BLaER1 (cell line): ENCODE measurements at regions not wholly inside any gene's neighbourhood (a gene's known extent, or its start where the extent isn't known, plus 50 kb on each side); places are given as distances from the start of the nearest gene placed in this dataset.

ENCODE experiments used
- H3K27ac ChIP-seq: shearing (Covaris generic); formaldehyde crosslinking; 2 replicates; pipeline ENCODE4 v1.8.1; 2022
- H3K27me3 ChIP-seq: shearing (Covaris generic); formaldehyde crosslinking; 2 replicates; pipeline ENCODE4 v1.8.1; 2022
- H3K36me3 ChIP-seq: shearing (Covaris generic); formaldehyde crosslinking; 2 replicates; pipeline ENCODE4 v1.8.1; 2022
- H3K4me1 ChIP-seq: shearing (Covaris generic); formaldehyde crosslinking; 2 replicates; pipeline ENCODE4 v1.8.1; 2022
- H3K4me2 ChIP-seq: shearing (Covaris generic); formaldehyde crosslinking; 2 replicates; pipeline ENCODE4 v1.8.1; 2022
- H3K4me3 ChIP-seq: shearing (Covaris generic); formaldehyde crosslinking; 2 replicates; pipeline ENCODE4 v1.8.1; 2022
- H3K9ac ChIP-seq: shearing (Covaris generic); formaldehyde crosslinking; 2 replicates; pipeline ENCODE4 v1.8.1; 2022
- H3K9me3 ChIP-seq: shearing (Covaris generic); formaldehyde crosslinking; 2 replicates; pipeline ENCODE4 v1.8.1; 2022
- H4K20me1 ChIP-seq: shearing (Covaris generic); formaldehyde crosslinking; 2 replicates; pipeline ENCODE4 v1.8.1; 2022
- Cebpa-rat ChIP-seq: shearing (Covaris generic); IDR thresholded peaks from 2 replicates; pipeline ENCODE4 v1.8.1; 2022

DNA sequence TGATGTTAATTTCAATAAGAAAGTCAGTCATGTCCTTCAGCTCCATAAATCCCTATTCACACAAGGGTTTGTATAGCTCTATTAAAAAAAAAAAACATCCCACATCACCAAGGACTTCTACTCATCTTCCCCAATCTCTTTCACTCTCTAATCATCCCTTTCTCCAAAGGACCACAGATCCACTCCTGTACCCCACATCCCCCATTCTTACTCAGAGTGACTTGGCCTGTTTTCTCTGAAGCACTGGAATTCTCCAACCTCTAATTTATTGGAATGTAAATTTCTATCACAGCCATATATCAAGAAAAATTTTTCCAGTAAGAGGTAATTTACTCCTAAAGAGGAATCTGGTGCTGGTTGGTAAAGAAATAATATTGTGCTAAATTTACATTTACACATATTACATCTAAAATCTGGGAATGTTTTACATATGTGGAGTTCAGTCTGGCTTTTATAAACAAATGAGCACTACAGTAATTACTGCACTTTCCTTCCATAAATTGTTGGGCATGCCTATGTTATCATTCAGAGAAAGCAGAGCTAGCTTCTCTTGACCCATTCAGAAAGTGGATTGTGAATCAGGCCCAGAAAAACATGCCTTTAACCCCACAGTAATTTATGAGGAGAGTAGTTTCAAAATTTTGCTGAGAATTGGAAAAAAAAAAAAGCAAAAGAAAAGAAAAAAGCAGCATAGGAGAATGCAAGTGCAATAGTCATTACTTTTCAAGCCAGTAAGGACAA, 399.5 kb upstream of the TNC start:
- TF ChIP-seq Cebpa-rat: no peak
- Histone ChIP-seq H3K36me3 (no peaks in the 10 kb centered on the region), H3K4me3 (no peak overlapping the region), H3K27me3 (no peaks in the 10 kb centered on the region), H3K4me2 (no peak overlapping the region), H3K9ac (no peak overlapping the region), H3K9me3 (no peaks in the 10 kb centered on the region), H3K27ac (no peak overlapping the region), H4K20me1 (no peaks in the 10 kb centered on the region), H3K4me1 (no peaks in the 10 kb centered on the region)

DNA sequence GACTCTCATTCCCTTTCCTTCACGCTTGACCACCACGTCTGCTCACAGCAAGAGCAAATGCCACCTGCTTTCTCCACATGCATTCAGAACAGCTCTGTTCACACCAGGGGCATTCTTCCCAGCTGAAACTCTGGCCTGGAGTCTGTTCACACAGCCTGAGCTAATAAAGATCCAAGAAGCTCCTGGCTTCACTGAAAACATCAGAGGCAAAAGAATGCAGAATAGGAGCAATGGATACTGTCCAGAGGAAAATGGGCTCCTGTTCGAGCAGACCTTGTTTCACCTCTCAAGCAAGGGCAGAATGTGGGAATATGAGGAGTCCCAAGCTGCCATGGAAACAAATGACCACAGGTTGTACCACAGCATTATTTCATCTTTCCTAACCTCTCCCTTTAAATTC, 402.7 kb upstream of the TNC start:
- Histone ChIP-seq H3K36me3 (no peaks in the 10 kb centered on the region), H3K27ac (no peak overlapping the region), H3K4me2 (no peak overlapping the region), H3K27me3 (no peaks in the 10 kb centered on the region), H4K20me1 (no peaks in the 10 kb centered on the region), H3K4me3 (no peak overlapping the region), H3K9ac (no peak overlapping the region), H3K4me1 (no peaks in the 10 kb centered on the region), H3K9me3 (no peaks in the 10 kb centered on the region)
- TF ChIP-seq Cebpa-rat: no peak

GRCh38 chr9:115522912-115523311, 405.0 kb upstream of the TNC start:
- H3K4me3 ChIP-seq: no peak overlapping the region
- H3K9me3 ChIP-seq: no peaks in the 10 kb centered on the region
- H3K27me3 ChIP-seq: no peaks in the 10 kb centered on the region
- H3K27ac ChIP-seq: no peak overlapping the region
- H3K9ac ChIP-seq: no peak overlapping the region
- no peak overlapping the region for H3K4me2 ChIP-seq
- no peaks in the 10 kb centered on the region for H4K20me1 ChIP-seq
- no peaks in the 10 kb centered on the region for H3K36me3 ChIP-seq
- no peak for TF ChIP-seq Cebpa-rat
- no peaks in the 10 kb centered on the region for H3K4me1 ChIP-seq

DNA sequence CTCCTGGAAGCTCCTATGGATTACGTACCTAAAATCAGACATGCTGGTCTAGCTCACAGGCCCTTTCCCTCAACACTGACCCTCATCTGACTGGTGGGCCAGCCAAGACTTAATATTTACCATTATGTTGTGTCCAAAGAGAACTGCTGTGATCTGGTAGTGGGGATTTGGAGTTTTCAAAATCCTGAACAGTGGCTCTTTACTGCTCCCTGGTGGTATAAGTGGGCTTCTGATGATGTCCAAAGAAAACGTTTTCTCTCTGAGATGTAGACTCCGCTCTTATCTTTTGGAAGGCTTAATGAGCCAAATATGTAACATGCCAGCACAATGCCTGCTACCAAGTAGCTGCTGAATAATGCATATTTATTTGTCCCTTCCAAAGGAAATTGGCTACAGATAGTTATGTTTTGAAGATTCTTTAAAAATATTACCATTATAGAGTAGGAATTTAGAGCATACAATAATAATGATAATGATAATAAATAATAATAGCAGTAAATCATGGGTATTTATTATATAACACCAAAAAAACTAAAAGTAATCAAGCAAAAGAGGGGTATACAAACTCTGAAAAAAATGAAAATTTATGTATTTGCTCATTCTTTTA, 406.6 kb upstream of the TNC start:
- H4K20me1 ChIP-seq: no peaks in the 10 kb centered on the region
- no peaks in the 10 kb centered on the region for H3K9me3 ChIP-seq
- H3K9ac ChIP-seq: no peak overlapping the region
- no peaks in the 10 kb centered on the region for H3K36me3 ChIP-seq
- TF ChIP-seq Cebpa-rat: no peak
- no peak overlapping the region for H3K4me3 ChIP-seq
- H3K27ac ChIP-seq: no peak overlapping the region
- no peak overlapping the region for H3K4me2 ChIP-seq
- H3K4me1 ChIP-seq: no peaks in the 10 kb centered on the region
- H3K27me3 ChIP-seq: no peaks in the 10 kb centered on the region

- Histone ChIP-seq H3K36me3 (no peaks in the 10 kb centered on the region), H3K4me1 (no peaks in the 10 kb centered on the region), H3K9ac (no peak overlapping the region), H3K4me3 (no peak overlapping the region), H4K20me1 (no peaks in the 10 kb centered on the region), H3K27ac (no peak overlapping the region), H3K4me2 (no peak overlapping the region), H3K9me3 (no peaks in the 10 kb centered on the region), H3K27me3 (no peaks in the 10 kb centered on the region)
- no peak for TF ChIP-seq Cebpa-rat
These were observed 407.4 kb upstream of the TNC start for GRCh38 chr9:115525111-115526058.

DNA sequence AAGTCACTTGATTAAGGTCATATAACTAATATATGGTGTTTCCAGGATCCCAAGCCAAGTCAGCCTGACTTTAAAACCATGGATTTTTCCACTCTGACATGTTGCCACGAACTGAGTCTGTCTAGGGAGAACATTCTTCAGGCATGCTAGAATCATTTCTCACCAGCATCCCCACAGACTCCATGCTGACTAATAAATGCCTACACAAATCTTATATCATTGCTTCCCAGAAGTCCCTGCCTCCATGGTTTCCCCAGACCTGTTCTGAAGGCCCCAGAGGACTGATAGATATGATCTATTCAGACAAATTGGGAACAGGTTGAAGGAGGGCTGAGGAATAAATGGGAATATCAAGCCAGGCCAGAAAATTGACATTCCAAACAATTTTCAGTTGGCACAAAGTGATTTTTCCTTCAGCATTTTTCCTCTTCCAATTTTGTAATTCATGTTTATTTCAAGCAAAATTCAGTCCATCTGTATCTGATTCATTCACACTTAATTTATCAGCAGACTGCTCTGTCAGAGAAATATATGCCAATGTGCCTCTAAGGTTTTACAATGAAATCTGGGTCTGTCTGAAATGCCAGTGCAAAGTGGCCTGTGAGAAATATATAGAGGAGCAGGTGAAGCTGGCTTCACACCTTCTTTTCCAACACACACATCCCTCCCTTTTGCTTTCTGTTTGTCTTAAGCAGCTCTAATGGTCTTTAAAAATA, 413.6 kb upstream of the TNC start:
- Histone ChIP-seq H4K20me1 (no peaks in the 10 kb centered on the region), H3K9me3 (no peaks in the 10 kb centered on the region), H3K36me3 (no peaks in the 10 kb centered on the region), H3K27ac (no peak overlapping the region), H3K4me2 (no peak overlapping the region), H3K4me1 (no peaks in the 10 kb centered on the region), H3K9ac (no peak overlapping the region), H3K4me3 (no peak overlapping the region), H3K27me3 (no peaks in the 10 kb centered on the region)
- TF ChIP-seq Cebpa-rat: no peak

GRCh38 chr9:115533511-115533910, 415.6 kb upstream of the TNC start:
- Histone ChIP-seq H3K9ac (no peak overlapping the region), H3K4me2 (no peak overlapping the region), H3K27me3 (no peaks in the 10 kb centered on the region), H4K20me1 (no peaks in the 10 kb centered on the region), H3K4me3 (no peak overlapping the region), H3K27ac (no peak overlapping the region), H3K9me3 (no peaks in the 10 kb centered on the region), H3K36me3 (no peaks in the 10 kb centered on the region), H3K4me1 (no peaks in the 10 kb centered on the region)
- no peak for TF ChIP-seq Cebpa-rat

GRCh38 chr9:115540091-115540490, 422.1 kb upstream of the TNC start:
- Histone ChIP-seq H3K27me3 (no peaks in the 10 kb centered on the region), H3K36me3 (no peaks in the 10 kb centered on the region), H3K4me1 (no peaks in the 10 kb centered on the region), H3K4me2 (no peak overlapping the region), H3K4me3 (no peak overlapping the region), H4K20me1 (no peaks in the 10 kb centered on the region), H3K9me3 (no peaks in the 10 kb centered on the region), H3K9ac (no peak overlapping the region), H3K27ac (no peak overlapping the region)
- no peak for TF ChIP-seq Cebpa-rat

DNA sequence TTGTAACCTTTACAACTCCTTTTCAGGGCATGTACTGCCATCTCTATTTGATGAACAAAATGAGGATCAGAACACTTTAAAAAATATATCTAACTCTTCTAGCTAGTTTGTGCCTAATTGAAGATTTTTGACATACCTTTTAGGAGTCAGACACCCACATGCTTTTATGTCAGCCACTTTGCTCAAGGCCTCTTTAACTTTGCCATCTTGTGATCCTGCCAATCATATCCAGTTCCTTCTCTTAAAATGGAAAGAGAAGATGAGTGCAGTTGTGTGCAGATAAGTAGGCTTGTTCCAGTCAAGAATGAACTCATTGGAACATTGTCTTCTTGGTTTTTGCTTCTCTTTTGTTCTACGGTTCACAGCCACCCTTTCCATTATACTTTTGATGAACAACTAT, 425.6 kb upstream of the TNC start:
- Histone ChIP-seq H3K4me2 (no peak overlapping the region), H3K4me3 (no peak overlapping the region), H3K9me3 (no peaks in the 10 kb centered on the region), H3K9ac (no peak overlapping the region), H4K20me1 (no peaks in the 10 kb centered on the region), H3K27me3 (no peaks in the 10 kb centered on the region), H3K4me1 (no peaks in the 10 kb centered on the region), H3K27ac (no peak overlapping the region), H3K36me3 (no peaks in the 10 kb centered on the region)
- TF ChIP-seq Cebpa-rat: no peak
